Brain microvascular endothelial cell (primary cell): ENCODE measurements at regions not wholly inside any gene's neighbourhood (a gene's known extent, or its start where the extent isn't known, plus 50 kb on each side); places are given as distances from the start of the nearest gene placed in this dataset.

Source experiments
- DNase-seq: peaks from one replicate; pipeline ENCODE4 v3.0.0-alpha.2; 2020
- H3K27ac ChIP-seq: fragments of 250-450 bp; sonication (Bioruptor Pico); 2 replicates; pipeline ENCODE4 v1.5.1; 2020; ENCODE audit warnings: mild to moderate bottlenecking, moderate library complexity
- H3K27me3 ChIP-seq: fragments of 250-450 bp; sonication (Bioruptor Pico); replicated peaks from 2 replicates; pipeline ENCODE4 v1.5.1; 2020; ENCODE audit warnings: mild to moderate bottlenecking
- H3K36me3 ChIP-seq: fragments of 250-450 bp; sonication (Bioruptor Pico); replicated peaks from 2 replicates; pipeline ENCODE4 v1.5.1; 2020; ENCODE audit warnings: mild to moderate bottlenecking
- H3K4me3 ChIP-seq: 2 replicates; pipeline ENCODE4 v1.5.1; 2011; ENCODE audit warnings: low read depth, mild to moderate bottlenecking, control low read depth, low read length, moderate library complexity
- CTCF ChIP-seq: IDR thresholded peaks from 2 replicates; pipeline ENCODE4 v1.5.1; 2011; ENCODE audit warnings: low read depth, mild to moderate bottlenecking, moderate library complexity, low read length, control low read depth, inconsistent platforms; ENCODE audit errors: missing control alignments
- in situ Hi-C: cut with HindIII; loops from 2 replicates; pipeline ENCODE4 v1.10.0; 2017; ENCODE audit warnings: low sequenced_read_pairs, low pct_ligation_motif_present

- H3K27me3 ChIP-seq, result no peaks in the 10 kb centered on the region
- in situ Hi-C loops, result no loop called here
- no peak overlapping the region for H3K27ac ChIP-seq
- no peak overlapping the region for H3K4me3 ChIP-seq
- no peaks in the 10 kb centered on the region for H3K36me3 ChIP-seq
- TF ChIP-seq CTCF, result no peak
- no peak for DNase-seq
These were observed 400.1 kb downstream of the NSUN3 start for GRCh38 chr3:94462931-94463330.

- no peak for TF ChIP-seq CTCF
- Histone ChIP-seq H3K27ac (no peak overlapping the region), H3K4me3 (no peak overlapping the region), H3K27me3 (no peaks in the 10 kb centered on the region), H3K36me3 (no peaks in the 10 kb centered on the region)
- no peak for DNase-seq
- in situ Hi-C loops, result no loop called here
These were observed 409.6 kb downstream of the NSUN3 start for GRCh38 chr3:94472511-94472910.

GRCh38 chr3:94481226-94481898 lies 418.5 kb downstream of the NSUN3 start:
- no peak for TF ChIP-seq CTCF
- DNase-seq, result no peak
- Histone ChIP-seq H3K36me3 (no peaks in the 10 kb centered on the region), H3K4me3 (no peak overlapping the region), H3K27ac (no peak overlapping the region), H3K27me3 (no peaks in the 10 kb centered on the region)
- in situ Hi-C loops, result no loop called here

GRCh38 chr3:94482686-94483085 lies 419.8 kb downstream of the NSUN3 start:
- in situ Hi-C loops, result no loop called here

GRCh38 chr3:94483403-94483802 lies 420.5 kb downstream of the NSUN3 start:
- in situ Hi-C loops, result no loop called here
- no peak overlapping the region for H3K4me3 ChIP-seq
- no peaks in the 10 kb centered on the region for H3K36me3 ChIP-seq
- no peak for TF ChIP-seq CTCF
- H3K27ac ChIP-seq, result no peak overlapping the region
- DNase-seq, result no peak
- no peaks in the 10 kb centered on the region for H3K27me3 ChIP-seq

More at GRCh38 chr3:94482686-94483085, 419.8 kb downstream of the NSUN3 start:
- Histone ChIP-seq H3K27me3 (no peaks in the 10 kb centered on the region), H3K27ac (no peak overlapping the region), H3K4me3 (no peak overlapping the region), H3K36me3 (no peaks in the 10 kb centered on the region)
- no peak for DNase-seq
- TF ChIP-seq CTCF, result no peak

GRCh38 chr3:94494992-94495391 lies 432.1 kb downstream of the NSUN3 start:
- no peak for TF ChIP-seq CTCF
- H3K27me3 ChIP-seq, result no peaks in the 10 kb centered on the region
- H3K27ac ChIP-seq, result no peak overlapping the region
- no peak overlapping the region for H3K4me3 ChIP-seq
- no peak for DNase-seq
- in situ Hi-C loops, result no loop called here
- no peaks in the 10 kb centered on the region for H3K36me3 ChIP-seq
